ENCODE measurements at regions not wholly inside any gene's neighbourhood (a gene's known extent, or its start where the extent isn't known, plus 50 kb on each side); places are given as distances from the start of the nearest gene placed in this dataset.

GRCh38 chrX:33272986-33273385 is 61.6 kb upstream of the DMD start:
- no peaks in the 10 kb centered on the region for H3K36me3 ChIP-seq (ENCODE audit: control insufficient read depth in 2 of 2, insufficient read depth in 2 of 2, low read length in 1 of 2)
- no peaks in the 10 kb centered on the region for H3K9me3 ChIP-seq (ENCODE audit: control insufficient read depth in 2 of 2, insufficient read depth in 1 of 2, low read length in 1 of 2)
- no peak overlapping the region for H3K27ac ChIP-seq (ENCODE audit: low read depth in 1 of 2, low read length in 1 of 2)
- no peak overlapping the region for H3K4me3 ChIP-seq (ENCODE audit: low read length in 2 of 2)
- H3K27me3 ChIP-seq (ENCODE audit: control insufficient read depth in 2 of 2, insufficient read depth in 1 of 2, low read length in 1 of 2) = no peaks in the 10 kb centered on the region
- no peak for DNase-seq (ENCODE audit: low read depth in 6 of 9, low spot score in 9 of 9)
- H3K4me1 ChIP-seq (ENCODE audit: control insufficient read depth in 2 of 2, insufficient read depth in 2 of 2, low read length in 2 of 2) = no peaks in the 10 kb centered on the region
- 69% methylated on average over 1 of the region's 1 CpG for WGBS

Measured in thymus (tissue), 11 donors.